ENCODE measurements at regions not wholly inside any gene's neighbourhood (a gene's known extent, or its start where the extent isn't known, plus 50 kb on each side); places are given as distances from the start of the nearest gene placed in this dataset.

DNA sequence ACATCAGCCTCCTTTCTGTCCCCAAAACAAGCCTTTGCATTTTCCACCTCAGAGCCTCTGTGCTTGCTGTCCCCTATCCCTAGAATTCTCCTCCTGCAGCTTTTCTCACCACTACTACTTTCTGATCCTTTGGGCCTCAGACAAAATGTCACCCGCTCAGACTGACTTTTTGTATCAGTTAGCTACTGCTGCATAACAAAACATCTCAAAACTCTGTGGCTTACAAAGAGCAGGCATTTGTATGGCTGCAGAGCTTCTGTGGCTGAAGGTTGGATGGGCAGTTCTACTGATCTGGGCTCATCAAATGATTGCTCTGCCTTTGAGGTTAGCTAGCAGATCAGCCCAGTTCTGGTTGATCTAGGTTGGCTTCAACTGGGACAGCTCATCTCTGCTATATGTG, 248.7 kb downstream of the MN1 start:
- TF ChIP-seq, protein P1, sequence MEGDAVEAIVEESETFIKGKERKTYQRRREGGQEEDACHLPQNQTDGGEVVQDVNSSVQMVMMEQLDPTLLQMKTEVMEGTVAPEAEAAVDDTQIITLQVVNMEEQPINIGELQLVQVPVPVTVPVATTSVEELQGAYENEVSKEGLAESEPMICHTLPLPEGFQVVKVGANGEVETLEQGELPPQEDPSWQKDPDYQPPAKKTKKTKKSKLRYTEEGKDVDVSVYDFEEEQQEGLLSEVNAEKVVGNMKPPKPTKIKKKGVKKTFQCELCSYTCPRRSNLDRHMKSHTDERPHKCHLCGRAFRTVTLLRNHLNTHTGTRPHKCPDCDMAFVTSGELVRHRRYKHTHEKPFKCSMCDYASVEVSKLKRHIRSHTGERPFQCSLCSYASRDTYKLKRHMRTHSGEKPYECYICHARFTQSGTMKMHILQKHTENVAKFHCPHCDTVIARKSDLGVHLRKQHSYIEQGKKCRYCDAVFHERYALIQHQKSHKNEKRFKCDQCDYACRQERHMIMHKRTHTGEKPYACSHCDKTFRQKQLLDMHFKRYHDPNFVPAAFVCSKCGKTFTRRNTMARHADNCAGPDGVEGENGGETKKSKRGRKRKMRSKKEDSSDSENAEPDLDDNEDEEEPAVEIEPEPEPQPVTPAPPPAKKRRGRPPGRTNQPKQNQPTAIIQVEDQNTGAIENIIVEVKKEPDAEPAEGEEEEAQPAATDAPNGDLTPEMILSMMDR (IDR thresholded peaks at IDR 0.05): no peak
- TF ChIP-seq POLR2AphosphoS5 (IDR thresholded peaks at IDR 0.05) (no peak), POLR2A (IDR thresholded peaks at IDR 0.05) (no peak)

Measured in prostate gland (tissue), 2 donors.